ENCODE measurements at regions not wholly inside any gene's neighbourhood (a gene's known extent, or its start where the extent isn't known, plus 50 kb on each side); places are given as distances from the start of the nearest gene placed in this dataset.

- TF ChIP-seq EP300 (IDR thresholded peaks at IDR 0.05; ENCODE audit: low read depth) (no peak), POLR2A (IDR thresholded peaks at IDR 0.05) (no peak), CTCF (IDR thresholded peaks at IDR 0.05) (no peak)
These were observed 560.3 kb upstream of the KLF4 start for GRCh38 chr9:108049671-108050494.

Measured in transverse colon (tissue), 3 donors.